ENCODE measurements at regions not wholly inside any gene's neighbourhood (a gene's known extent, or its start where the extent isn't known, plus 50 kb on each side); places are given as distances from the start of the nearest gene placed in this dataset.
A peak's percentile ranks its signal among the peaks of the same experiment; 100 is the strongest.
"Not testable (repeated sequence)": the region's sequence is repeated elsewhere in the genome, so short reads cannot be mapped to it uniquely, and the experiment has no call there.

DNA sequence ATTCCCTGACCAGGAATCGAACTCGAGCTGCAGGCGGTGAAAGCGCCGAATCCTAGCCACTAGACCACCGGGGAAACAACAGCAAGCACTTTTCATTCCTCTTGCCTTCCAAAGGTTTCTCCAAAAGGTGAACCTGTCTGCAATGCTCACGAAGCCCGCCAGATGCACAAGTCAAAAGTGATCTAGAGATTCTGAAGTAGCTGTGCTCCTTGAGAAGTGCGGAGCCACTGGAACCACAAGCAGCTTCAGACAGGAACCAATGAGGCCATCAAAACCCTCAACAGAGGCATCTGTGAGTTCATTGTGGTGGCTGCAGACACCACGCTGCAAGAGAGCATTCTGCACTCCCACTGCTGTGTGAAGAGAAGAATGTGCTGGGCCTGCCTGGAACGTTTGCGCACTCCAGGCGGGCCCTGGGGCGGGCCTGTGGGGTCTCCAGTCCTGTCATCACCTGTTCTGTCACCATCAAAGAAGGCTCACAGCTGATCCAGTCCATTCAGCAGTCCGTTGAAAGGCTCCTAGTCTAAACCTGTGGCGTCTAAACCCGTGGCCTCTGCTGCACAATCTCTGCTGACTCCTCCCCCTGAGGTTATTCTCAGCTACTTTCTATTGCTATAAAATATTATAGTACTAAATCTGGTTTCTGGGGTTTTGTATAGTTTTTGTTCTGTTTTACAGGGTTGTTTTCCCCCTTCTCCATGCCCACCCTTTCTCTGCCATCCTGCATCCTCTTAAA lies 89.5 kb upstream of the FCGR1A start:
- not testable (repeated sequence) for H3K4me3 ChIP-seq (ENCODE audit: low read depth, low read length); DNase-seq (ENCODE audit: low read depth)

DNA sequence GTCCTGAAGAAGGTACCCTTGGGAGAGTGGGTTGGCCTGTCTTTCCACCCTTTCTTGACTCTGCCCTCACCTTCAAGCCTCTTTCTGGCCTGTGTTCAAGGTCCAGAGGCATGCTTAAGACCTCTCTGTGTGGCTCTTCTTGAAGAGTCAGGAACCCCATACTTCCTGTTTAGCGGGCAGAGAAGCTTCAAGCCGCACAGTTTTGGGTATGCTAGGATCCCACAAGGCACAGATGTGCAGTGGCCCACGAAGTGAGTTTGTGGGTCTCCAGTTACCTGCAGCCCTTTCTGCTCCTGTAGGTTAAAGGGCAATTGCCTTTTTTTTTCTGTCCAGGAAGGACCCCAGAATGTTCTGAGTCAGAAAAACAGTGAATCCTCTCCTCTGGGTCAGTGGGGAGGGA lies 87.4 kb upstream of the FCGR1A start:
- DNase-seq (ENCODE audit: low read depth): not testable (repeated sequence)

DNA sequence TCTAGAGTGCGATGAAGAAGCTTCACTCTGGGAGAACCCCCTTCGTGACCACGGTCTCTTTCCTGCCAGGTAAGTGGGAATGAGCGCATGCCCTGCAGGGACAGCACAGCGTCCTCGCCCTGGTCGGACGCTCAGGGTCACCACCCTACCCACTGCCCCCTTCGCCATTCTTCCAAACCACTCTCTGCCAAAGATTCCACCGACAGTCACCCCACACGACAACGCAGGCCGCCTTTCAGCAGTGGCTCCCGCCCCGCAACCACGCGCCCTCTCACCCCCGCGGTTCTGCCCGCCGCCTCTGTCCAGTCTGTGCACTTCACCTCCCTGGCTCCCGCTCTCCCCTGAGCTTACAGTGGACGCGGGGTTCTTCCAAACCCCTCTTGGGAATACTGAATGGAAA lies 82.3 kb upstream of the FCGR1A start:
- H3K4me3 ChIP-seq (ENCODE audit: low read depth, low read length); DNase-seq (ENCODE audit: low read depth): not testable (repeated sequence)

More for the DNA sequence above, 87.4 kb upstream of the FCGR1A start:
- H3K4me3 ChIP-seq (ENCODE audit: low read depth, low read length): not testable (repeated sequence)

- not testable (repeated sequence) for H3K4me3 ChIP-seq (ENCODE audit: low read depth, low read length); DNase-seq (ENCODE audit: low read depth)
Measured at GRCh38 chr1:149700677-149701567, 81.6 kb upstream of the FCGR1A start.

GRCh38 chr1:149708192-149708853 lies 74.2 kb upstream of the FCGR1A start:
- peak overlapping the region; percentile 30 for H3K4me3 ChIP-seq (ENCODE audit: low read depth, low read length)
- peak; percentile 31 for DNase-seq (ENCODE audit: low read depth)

DNA sequence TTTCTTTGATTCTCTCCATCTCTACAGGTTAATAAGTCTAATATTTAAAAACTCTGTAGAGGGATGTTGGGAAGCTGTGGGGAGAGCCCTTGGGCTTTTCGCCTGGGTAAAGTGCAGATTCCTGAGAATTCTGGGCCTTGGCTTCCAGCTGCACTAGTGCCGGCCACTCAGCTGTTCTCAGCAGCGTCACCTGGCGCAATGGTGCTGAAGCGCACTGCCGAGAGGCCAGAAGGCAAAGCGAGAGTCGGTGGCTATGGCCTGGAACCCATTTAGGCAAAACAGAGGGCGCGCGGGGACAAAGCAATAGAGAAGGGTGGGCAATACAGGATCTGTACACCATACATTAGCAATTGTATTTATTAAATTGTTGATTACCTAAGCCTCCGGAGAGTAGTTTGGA lies 70.8 kb upstream of the FCGR1A start:
- H3K4me3 ChIP-seq (ENCODE audit: low read depth, low read length): peak overlapping the region; percentile 35
- DNase-seq (ENCODE audit: low read depth): not testable (repeated sequence)

- peak overlapping the region; percentile 35 for H3K4me3 ChIP-seq (ENCODE audit: low read depth, low read length)
- DNase-seq (ENCODE audit: low read depth): not testable (repeated sequence)
Measured at GRCh38 chr1:149712154-149712927, 70.2 kb upstream of the FCGR1A start.

DNA sequence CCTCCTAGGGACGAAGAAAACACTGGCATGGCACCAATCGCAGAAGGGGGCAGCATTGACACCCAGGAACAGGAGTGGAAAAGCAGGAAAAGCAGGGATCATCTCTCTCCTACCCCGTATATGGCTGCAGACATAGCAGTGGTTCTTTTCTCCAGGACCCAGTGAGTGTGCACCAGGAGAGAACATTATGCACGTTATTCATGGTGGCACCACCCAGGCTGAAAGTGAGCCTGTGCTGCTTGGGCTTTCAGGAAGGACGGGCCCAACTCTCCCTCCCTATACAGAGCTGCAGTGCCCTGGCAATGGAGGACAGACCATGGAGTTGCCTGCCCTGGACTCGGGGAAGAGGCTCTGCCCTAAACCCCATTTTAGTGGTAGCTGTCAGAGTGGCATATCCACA lies 69.0 kb upstream of the FCGR1A start:
- DNase-seq (ENCODE audit: low read depth); H3K4me3 ChIP-seq (ENCODE audit: low read depth, low read length): not testable (repeated sequence)

GRCh38 chr1:149713952-149714351 lies 68.5 kb upstream of the FCGR1A start:
- not testable (repeated sequence) for DNase-seq (ENCODE audit: low read depth); H3K4me3 ChIP-seq (ENCODE audit: low read depth, low read length)

DNA sequence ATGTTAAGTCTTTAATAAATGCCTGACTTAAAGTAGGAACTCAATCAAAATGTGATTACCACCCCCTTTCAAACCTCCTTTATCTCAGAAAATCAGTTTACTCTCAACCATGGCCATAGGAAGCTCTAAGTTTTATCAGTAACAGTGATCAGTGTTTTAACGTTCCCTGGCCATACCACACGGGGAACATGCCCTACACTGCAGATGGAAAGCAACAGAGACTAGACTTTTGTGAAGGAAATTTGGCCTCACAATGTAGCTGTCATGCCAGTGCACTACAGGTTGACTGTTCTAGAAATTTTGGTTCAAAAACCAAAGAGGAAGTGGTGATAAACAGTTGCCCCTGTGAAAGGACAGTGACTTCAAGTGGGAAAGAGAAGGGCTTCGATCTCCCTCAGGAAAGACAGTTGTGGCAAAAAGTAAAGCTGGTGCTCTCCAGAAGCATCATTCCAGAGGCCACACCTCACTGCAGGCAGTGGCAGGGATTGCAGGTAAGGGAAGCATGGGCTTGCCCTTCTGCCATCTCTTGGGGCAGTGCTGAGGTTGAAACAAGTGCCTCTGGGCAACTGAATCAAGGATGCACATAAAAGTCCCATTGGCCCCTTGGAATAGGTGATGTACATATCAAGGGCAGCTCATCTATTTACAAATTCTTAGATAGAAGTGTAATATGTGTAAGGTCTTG lies 57.7 kb upstream of the FCGR1A start:
- DNase-seq (ENCODE audit: low read depth); H3K4me3 ChIP-seq (ENCODE audit: low read depth, low read length): not testable (repeated sequence)

DNA sequence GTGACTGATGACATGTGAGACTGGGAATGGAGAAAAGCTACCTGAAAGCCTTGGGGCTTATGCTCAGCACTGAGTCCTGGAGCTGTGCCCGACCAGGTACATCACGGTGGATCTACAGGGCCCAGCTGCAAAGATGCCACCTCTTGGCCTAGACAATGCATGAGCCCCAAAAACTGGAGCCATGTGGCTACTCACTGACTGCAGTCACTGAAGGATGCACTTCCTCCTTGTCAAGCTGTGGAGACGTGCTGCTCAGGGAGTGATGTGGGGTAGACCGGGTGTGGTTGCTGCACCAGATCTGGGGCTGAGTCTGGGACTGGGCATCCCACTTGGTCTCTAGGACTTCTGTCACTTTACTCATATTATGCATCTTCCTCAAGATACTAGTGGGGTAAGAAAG lies 55.8 kb upstream of the FCGR1A start:
- not testable (repeated sequence) for DNase-seq (ENCODE audit: low read depth); H3K4me3 ChIP-seq (ENCODE audit: low read depth, low read length)

GRCh38 chr1:149728598-149728997 lies 53.9 kb upstream of the FCGR1A start:
- DNase-seq (ENCODE audit: low read depth); H3K4me3 ChIP-seq (ENCODE audit: low read depth, low read length): not testable (repeated sequence)
